SK-N-MC (cell line): ENCODE measurements at regions not wholly inside any gene's neighbourhood (a gene's known extent, or its start where the extent isn't known, plus 50 kb on each side); places are given as distances from the start of the nearest gene placed in this dataset.
"Not testable (repeated sequence)": the region's sequence is repeated elsewhere in the genome, so short reads cannot be mapped to it uniquely, and the experiment has no call there.

ENCODE experiments used
- DNase-seq: peaks from one replicate; pipeline ENCODE4 v3.0.0-alpha.2; 2011; ENCODE audit warnings: low read depth, low spot score
- H3K27ac ChIP-seq: fragments of 200-600 bp; sonication (generic); 2 replicates; pipeline ENCODE4 v1.5.1; 2016; ENCODE audit warnings: mixed run types
- H3K36me3 ChIP-seq: fragments of 200-600 bp; sonication (generic); 2 replicates; pipeline ENCODE4 v1.6.1; 2017; ENCODE audit warnings: antibody characterized with exemption, low read length, mixed read lengths; ENCODE audit not compliant: insufficient read depth
- H3K4me3 ChIP-seq: fragments of 200-600 bp; sonication (generic); 2 replicates; pipeline ENCODE4 v1.5.1; 2016
- H3K9ac ChIP-seq: fragments of 200-600 bp; sonication (generic); 2 replicates; pipeline ENCODE4 v1.8.0; 2017; ENCODE audit warnings: mixed run types, mixed read lengths; ENCODE audit not compliant: insufficient read length
- H3K9me3 ChIP-seq: fragments of 200-600 bp; sonication (generic); 2 replicates; pipeline ENCODE4 v1.6.1; 2017; ENCODE audit warnings: low read depth, mild to moderate bottlenecking, antibody characterized with exemption, low read length, moderate library complexity, mixed read lengths
- EZH2 ChIP-seq: fragments of 200-600 bp; sonication (generic); IDR thresholded peaks from one replicate; pipeline ENCODE4 v1.6.1; 2017; ENCODE audit warnings: antibody characterized with exemption
- FOXP2 ChIP-seq: optimal IDR thresholded peaks from 2 replicates; pipeline ENCODE3; 2011; ENCODE audit warnings: mild to moderate bottlenecking, moderate library complexity; ENCODE audit not compliant: insufficient read depth; ENCODE audit errors: extremely low read length, control extremely low read depth
- POLR2AphosphoS5 ChIP-seq: IDR thresholded peaks from 2 replicates; pipeline ENCODE4 v1.6.1; 2012; ENCODE audit warnings: mild to moderate bottlenecking, low read depth, low read length, borderline replicate concordance

DNA sequence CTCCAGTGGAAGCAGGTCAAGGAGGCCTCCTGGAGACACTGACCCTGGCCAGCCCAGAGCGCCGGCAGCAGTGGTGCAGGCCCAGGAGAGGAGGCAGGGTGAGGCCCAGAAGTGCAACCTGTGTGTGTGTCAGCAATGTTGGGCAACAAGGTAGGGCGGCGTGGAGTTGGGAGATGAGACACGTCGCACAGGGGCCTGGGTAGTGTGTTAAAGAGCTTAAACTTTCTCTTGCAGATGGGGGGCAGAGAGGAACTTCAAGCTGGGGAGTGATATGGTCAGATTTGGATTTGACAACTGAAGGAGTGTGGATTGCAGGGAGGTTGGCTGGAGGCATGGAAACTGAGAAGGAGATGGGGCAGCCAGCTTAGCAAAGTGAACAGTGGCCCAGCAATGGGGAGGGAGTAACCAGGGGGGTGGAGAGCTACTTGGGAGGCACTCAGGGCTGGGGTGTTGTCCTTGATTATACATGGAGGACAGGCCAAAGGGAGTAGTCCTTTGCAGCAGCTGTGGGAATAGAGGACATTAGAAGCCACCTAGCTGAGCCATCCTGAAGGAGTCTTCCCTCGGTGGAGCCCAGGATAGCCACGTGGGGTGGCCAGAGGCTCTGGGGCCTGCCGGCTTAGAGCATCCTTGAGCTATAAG, 278.6 kb upstream of the HS6ST1 start:
- no peak overlapping the region for H3K27ac ChIP-seq
- no peak overlapping the region for H3K4me3 ChIP-seq
- H3K36me3 ChIP-seq = no peaks in the 10 kb centered on the region
- TF ChIP-seq FOXP2 (no peak), EZH2 (no peak), POLR2AphosphoS5 (no peak)
- DNase-seq = no peak
- no peaks in the 10 kb centered on the region for H3K9me3 ChIP-seq
- no peak overlapping the region for H3K9ac ChIP-seq

DNA sequence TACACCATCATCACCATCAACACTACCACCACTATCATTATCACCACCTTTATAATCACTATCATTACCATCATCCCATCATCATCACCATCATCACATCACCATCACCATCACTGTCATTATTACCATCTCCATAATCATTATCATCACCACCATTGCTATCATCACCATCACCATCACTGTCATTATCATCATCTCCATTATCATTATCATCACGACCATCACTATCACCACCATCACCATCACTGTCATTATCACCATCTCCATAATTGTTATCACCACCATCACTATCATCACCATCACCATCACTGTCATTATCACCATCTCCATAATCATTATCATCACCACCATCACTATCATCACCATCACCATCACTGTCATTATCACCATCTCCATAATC, 279.6 kb upstream of the HS6ST1 start:
- not testable (repeated sequence) for H3K9me3 ChIP-seq, DNase-seq, H3K4me3 ChIP-seq, H3K36me3 ChIP-seq, H3K9ac ChIP-seq, H3K27ac ChIP-seq

DNA sequence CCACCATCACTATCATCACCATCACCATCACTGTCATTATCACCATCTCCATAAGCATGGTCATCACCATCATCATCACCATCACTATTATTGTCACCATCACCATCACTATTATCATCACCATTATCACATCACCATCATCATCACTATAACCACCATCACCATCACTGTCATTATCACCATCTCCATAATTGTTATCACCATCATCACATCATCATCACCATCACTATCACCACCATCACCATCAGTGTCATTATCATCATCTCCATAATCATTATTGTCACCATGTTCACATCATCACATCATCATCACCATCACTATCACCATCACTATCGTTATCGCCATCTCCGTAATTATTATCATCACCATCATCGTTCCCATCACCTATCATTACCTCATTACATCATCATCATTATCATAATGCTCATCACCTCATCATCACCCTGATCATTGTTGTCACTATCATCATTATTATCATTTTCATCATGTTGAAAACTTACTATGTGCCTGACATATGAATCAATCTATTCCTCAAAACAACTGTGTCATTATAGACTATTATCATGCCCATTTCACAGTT, 280.3 kb upstream of the HS6ST1 start:
- Histone ChIP-seq H3K27ac (no peak overlapping the region), H3K36me3 (no peaks in the 10 kb centered on the region), H3K4me3 (no peak overlapping the region), H3K9me3 (no peaks in the 10 kb centered on the region), H3K9ac (no peak overlapping the region)
- no peak for TF ChIP-seq EZH2
- TF ChIP-seq POLR2AphosphoS5 = no peak
- TF ChIP-seq FOXP2 = no peak
- DNase-seq = no peak

DNA sequence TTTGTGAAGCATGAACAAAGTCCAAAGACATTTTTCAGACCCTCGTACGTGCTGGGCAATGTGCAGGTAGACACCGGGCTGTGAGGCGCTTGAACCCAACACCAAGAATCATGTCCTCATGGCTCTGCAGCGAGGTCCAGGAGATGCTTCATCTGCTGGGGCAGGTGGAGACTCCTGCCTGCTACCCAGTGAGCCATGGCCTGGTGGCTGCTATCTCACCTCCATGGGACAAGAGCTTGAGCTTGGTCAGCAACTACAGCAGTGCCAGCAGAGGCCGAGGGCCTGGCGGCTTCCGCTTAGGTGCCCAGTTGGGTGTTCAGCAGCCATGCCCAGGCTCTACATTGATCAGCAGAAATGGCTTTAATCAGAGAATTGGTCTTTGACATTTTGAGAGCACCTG, 281.0 kb upstream of the HS6ST1 start:
- DNase-seq = no peak
- H3K27ac ChIP-seq = no peak overlapping the region
- no peak overlapping the region for H3K9ac ChIP-seq
- H3K9me3 ChIP-seq = no peaks in the 10 kb centered on the region
- H3K36me3 ChIP-seq = no peaks in the 10 kb centered on the region
- H3K4me3 ChIP-seq = no peak overlapping the region
- TF ChIP-seq FOXP2 (no peak), POLR2AphosphoS5 (no peak), EZH2 (no peak)

DNA sequence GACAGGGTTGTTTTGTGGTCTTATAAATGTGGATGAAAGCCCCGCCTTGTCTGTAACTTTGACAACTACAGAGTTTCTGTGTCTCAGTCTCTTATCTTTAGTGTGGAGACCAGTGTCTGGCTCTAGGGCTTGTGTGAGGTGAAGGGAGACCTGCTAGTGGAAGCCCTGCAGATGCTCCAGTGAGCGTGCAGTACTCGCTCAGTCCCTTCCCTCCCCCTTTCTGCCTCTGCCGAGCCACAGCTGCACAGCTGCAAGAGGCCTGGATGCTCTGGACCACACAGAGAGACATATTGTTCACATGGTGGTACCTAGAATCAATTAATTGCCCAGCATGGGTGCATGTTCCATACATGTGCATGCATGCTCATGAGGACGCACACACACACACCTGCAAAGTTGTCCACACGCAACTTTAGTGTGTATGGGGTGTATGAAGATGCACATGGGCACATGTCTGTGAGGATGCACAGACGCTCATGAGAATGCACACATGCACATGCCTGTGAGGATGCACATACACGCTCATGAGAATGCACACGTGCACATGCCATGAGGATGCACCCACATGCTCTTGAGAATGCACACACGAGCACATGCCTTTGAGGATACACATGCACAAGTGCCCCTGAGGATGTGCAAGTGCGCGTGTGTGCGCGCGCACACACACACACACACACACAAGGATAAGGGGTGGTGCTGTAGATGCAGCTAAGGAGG, 282.1 kb upstream of the HS6ST1 start:
- H3K36me3 ChIP-seq = no peaks in the 10 kb centered on the region
- DNase-seq = no peak
- H3K9me3 ChIP-seq = no peaks in the 10 kb centered on the region
- no peak for TF ChIP-seq EZH2
- TF ChIP-seq FOXP2 = no peak
- TF ChIP-seq POLR2AphosphoS5 = no peak
- H3K4me3 ChIP-seq = no peak overlapping the region
- no peak overlapping the region for H3K27ac ChIP-seq
- H3K9ac ChIP-seq = no peak overlapping the region

DNA sequence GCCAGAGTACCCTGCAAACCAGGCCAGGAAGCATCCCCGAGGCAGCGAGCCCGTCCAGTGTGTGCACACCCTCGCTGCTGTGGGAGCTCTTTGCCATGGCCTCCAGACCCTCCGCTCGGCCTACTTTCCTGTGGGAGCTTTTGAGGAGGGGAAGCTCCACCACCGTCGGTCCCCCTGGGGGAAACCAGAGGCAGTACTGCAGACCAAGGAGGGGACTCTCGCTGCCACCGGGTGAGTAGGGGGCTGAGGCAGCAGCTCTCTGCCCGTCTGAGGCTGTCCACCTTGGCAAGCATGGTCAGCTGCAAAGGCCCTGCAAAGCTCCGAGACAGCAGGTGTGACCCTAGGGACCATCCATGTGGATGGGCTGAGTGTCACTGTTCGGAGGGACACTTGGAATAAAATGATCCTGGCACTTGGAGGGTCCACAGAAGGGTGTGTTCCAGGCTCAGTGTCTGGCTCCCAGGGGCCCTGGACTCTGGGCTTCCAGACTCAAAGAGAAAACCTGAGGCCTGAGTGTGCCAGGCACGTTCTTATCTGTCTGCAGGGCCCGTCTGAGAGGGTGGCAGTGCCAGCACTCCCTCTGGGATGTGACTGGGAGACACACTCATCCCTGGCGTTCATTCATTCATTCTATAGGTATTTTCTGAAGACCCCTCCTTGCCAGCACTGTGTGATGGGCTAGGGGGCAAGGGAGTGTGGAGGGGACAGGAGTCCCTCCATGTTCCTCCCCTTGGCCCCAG, 282.8 kb upstream of the HS6ST1 start:
- Histone ChIP-seq H3K27ac (no peak overlapping the region), H3K4me3 (no peak overlapping the region), H3K9ac (no peak overlapping the region), H3K36me3 (no peaks in the 10 kb centered on the region), H3K9me3 (no peaks in the 10 kb centered on the region)
- TF ChIP-seq EZH2 (no peak), POLR2AphosphoS5 (no peak), FOXP2 (no peak)
- no peak for DNase-seq

DNA sequence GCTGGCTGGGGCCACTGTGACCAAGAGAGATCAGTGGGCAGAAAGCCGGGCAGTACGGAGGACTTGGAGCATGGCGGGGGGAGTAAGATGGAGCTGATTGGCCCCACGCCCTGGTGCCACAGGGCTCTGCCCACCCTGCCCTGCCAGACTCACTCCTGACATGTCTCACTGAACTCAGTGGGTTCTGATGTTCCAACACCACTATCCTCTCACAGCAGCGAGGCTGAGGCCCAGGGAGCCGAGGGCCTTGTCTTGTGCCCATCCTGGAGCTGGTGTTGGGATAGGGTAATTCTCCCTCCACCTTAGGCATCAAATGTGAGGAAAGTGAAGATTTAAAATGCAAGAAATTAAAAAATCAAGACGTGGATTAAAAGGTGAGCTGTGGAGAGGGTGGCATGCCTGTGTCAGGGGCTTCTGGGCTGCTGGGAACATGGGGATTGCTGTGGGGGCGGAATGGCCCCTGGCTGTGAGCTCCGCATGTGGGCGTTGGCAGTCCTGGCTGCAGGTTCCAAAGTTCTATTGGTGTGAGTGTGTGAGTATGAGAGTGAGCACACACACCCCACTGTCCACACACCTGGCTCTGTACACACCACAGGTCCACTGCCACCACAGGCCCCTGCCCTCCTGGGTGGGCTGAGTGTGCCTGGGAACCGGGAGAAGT, 283.5 kb upstream of the HS6ST1 start:
- Histone ChIP-seq H3K9me3 (no peaks in the 10 kb centered on the region), H3K4me3 (no peak overlapping the region), H3K36me3 (no peaks in the 10 kb centered on the region), H3K9ac (no peak overlapping the region), H3K27ac (no peak overlapping the region)
- no peak for TF ChIP-seq POLR2AphosphoS5
- no peak for TF ChIP-seq EZH2
- TF ChIP-seq FOXP2 = no peak
- DNase-seq = no peak

DNA sequence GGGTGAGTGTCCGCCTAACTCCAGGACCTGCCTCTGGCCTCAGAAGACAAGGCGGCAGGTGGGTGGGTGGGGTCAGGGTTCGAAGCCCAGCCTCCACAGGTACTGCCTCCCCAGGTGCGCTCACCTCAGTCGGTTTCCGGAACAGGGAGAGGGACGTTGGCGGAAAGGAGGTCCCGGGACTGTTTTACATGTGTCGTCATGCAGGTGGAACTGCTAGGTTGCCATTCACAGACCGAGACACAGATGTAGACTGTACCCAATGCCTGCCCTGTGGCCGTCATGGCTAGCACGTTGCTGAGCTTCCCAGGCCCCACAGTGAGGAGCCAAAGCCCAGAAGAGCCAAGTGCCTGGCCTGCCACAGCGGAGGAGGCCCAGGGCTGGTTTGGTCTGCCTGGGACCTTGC, 284.0 kb upstream of the HS6ST1 start:
- H3K9me3 ChIP-seq = no peaks in the 10 kb centered on the region
- no peak overlapping the region for H3K27ac ChIP-seq
- DNase-seq = no peak
- no peaks in the 10 kb centered on the region for H3K36me3 ChIP-seq
- no peak overlapping the region for H3K4me3 ChIP-seq
- H3K9ac ChIP-seq = no peak overlapping the region
- TF ChIP-seq FOXP2 (no peak), POLR2AphosphoS5 (no peak), EZH2 (no peak)
